ENCODE measurements at regions not wholly inside any gene's neighbourhood (a gene's known extent, or its start where the extent isn't known, plus 50 kb on each side); places are given as distances from the start of the nearest gene placed in this dataset.

GRCh38 chr1:193736507-193736906 is 550.1 kb upstream of the B3GALT2 start:
- DNase-seq: no peak

- DNase-seq: no peak
Observed at GRCh38 chr1:193733674-193734073, 547.3 kb upstream of the B3GALT2 start.

DNA sequence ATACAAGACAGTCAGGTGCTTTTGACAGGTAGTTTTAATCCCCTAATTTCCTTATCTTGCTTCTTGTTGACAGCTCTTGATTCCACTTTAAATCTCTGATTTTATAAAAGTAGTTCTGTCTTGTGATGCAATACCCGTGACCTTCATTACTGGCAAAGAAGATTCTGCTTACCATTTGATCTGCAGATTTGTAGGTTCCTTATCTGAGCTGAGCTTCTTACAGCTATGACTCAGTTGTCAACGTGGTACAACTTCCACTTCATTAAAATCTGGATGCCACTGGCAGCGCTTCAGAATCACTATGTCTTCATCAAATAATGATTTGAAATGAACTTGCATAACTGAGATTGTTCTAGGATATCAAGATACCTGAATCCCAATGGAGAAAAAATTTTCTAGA is 543.6 kb upstream of the B3GALT2 start:
- DNase-seq: no peak

DNA sequence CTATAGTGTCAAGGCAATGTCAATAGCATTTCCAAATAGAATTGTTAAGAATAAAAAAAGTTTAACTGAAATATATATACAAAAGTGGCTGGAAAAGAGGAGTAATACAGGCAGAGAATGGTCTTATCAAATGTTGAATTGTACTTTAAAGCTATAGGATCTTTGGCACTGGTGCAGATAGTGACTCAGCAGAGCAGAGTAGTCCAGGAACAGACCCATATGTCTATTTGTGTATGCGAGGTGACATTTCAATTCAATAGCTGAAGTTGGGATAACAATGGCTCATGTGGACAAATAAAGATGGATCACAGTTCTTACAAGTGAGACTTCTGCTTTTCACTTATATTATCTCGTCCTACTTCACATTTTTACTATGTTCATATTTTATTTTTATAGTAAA is 543.0 kb upstream of the B3GALT2 start:
- DNase-seq: no peak

- no peak for DNase-seq
Observed at GRCh38 chr1:193727850-193728249, 541.4 kb upstream of the B3GALT2 start.

- DNase-seq: no peak
Observed at GRCh38 chr1:193726722-193727121, 540.3 kb upstream of the B3GALT2 start.

- DNase-seq: no peak
Observed at GRCh38 chr1:193712392-193712791, 526.0 kb upstream of the B3GALT2 start.

DNA sequence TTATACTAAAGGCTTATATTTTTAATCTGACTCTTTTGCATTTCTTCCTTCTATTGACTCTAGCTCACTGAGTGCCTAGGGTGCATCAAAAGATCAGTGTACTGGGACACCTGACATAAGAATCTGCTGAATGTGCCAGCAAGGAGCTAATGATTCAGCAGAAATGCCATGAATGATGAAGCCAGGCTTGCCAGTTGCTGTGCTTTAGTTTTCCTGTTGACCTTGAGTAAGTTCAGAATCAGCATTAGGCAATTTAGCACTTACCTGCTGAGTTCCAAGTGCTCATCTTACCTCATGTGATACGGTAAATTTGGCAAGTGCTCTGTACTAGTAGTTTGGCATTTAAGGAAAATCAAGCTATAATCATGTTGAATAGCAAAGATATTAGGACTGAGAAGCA is 523.2 kb upstream of the B3GALT2 start:
- no peak for DNase-seq

- DNase-seq: no peak
Observed at GRCh38 chr1:193707271-193708021, 521.0 kb upstream of the B3GALT2 start.

DNA sequence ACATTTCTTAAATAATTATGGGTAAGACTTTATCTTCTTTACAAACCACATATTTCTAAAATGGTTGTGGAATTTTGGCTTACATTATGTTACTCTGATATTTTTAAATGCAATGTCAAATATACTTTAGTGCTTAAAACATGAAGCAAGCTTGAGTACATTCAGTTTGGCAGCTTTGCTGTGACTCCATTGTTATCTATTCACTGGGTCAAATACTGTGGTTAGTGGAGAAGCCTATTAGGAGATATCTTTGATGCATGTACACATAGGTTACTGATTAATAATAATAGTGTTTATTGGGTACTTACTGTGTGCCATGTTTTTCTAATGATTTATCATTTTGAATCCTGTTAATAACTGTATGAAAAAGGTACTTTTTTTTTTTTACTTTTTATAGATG is 520.4 kb upstream of the B3GALT2 start:
- no peak for DNase-seq

- no peak for DNase-seq
Observed at GRCh38 chr1:193705554-193705981, 519.2 kb upstream of the B3GALT2 start.

- DNase-seq: no peak
Observed at GRCh38 chr1:193703655-193704054, 517.2 kb upstream of the B3GALT2 start.

GRCh38 chr1:193703121-193703520 is 516.7 kb upstream of the B3GALT2 start:
- DNase-seq: no peak

DNA sequence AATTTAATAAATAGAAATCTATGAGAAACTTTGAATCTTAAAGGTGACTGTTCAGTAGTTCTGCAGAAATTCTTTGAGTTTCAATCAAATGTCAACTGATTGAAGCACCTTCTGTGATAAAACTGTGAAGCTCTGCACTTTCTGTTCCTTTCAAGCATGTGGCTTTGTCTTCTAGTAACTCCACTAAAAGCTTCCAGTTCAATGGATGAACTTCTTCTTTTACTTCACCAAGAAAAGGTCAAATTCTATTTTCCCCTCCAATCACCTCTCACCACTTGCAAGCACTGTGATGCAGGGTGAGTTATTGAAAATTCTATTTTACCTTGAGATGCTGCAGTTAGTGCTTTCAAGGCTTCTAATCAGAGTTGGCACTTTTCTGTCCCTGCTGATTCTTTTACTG is 515.3 kb upstream of the B3GALT2 start:
- no peak for DNase-seq

DNA sequence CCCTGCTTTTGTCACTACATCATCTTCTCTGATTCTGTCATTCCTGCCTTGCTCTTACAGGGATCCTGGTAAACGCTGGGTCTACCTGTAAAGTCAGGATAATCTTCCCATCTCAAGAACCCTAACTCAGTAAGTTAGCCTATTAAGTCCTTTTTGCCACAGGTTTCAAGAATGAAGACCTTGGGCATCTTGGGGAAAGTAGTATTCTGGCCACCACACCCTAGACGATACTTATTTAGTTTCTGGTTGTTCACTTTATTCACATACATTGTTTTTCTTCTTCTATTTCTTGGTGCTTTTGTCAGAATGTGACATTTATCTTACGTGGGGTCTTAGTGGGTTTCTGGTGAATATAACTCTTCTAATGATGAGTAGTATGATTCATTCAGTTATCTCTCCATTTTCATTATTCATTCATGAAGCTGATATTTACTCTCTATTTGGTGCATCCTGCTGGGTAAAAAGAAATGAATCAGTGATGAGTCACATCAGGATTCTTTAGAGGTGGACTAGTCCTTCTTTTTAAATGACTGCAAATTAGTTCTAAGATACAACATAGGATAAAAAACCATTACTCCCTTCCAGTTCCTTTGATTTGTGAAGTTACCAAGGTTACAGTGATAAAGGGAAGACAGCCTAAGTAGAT is 514.4 kb upstream of the B3GALT2 start:
- no peak for DNase-seq

DNA sequence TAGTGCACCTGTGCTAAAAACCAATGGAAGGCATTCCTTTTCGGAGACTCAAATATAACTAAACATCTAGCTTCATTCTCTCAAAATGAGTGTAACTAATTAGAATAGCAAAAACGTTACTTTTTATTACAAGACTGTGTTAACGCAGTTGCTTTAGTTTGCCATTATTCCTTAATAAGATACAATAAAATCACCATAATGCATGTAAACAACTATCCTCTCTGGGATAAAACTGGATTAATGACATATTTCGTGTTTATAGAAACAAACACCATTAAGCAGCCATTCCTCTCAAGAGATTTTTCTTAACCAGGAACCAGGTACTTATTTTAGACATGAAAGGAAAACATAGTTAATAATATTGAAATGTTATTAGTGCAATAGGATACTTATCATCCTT is 512.8 kb upstream of the B3GALT2 start:
- DNase-seq: no peak

- no peak for DNase-seq
Observed at GRCh38 chr1:193697776-193698175, 511.4 kb upstream of the B3GALT2 start.

DNA sequence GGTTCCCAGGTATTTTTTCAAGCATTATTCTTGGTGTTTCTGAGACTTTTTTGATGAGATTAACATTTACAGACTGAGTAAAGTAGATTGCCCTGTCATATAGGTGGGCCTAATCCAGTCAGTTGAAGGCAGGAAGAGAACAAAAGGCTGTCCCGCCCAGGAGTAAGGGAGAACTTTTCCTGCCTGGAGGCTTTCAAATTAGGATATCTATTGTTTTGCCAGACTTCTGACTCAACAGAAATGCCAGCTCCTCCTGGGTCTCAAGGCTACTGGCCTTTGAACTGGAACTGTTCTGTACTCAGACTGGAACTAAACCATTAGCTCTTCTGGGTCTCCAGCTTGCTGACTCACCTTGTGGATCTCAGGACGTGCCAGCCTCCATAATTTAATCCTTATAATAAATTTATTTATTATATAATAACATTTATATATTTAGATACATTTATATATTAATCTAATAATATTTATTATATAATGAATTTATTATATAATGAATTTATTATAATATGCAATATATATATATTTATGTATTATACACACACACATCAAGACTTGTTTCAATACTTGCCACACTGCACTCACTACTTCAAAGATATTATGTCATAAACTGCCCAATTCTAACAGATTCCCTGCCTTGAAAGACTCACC is 510.8 kb upstream of the B3GALT2 start:
- no peak for DNase-seq

GRCh38 chr1:193694741-193695140 is 508.3 kb upstream of the B3GALT2 start:
- DNase-seq: no peak

- DNase-seq: no peak
Observed at GRCh38 chr1:193685986-193686385, 499.6 kb upstream of the B3GALT2 start.

DNA sequence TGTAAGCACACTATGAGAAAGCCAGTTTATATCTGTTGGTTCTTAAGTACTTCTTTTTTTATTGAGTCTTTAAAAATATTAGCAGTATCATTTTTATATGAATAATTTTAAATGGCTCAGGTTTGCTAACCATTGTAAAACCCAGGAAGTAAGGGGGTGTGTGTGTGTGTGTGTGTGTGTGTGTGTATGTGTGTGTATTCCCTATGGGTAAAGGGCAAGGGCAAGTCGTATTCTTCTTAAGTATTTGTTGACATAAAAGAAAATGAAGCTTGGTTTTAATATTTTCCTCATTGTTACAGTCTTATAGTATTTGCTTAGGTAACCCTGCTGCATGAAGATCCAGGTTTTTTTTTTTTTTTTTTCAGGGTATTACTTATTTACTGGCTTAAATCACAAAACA is 495.0 kb upstream of the B3GALT2 start:
- DNase-seq: no peak

- DNase-seq: no peak
Observed at GRCh38 chr1:193680924-193681316, 494.5 kb upstream of the B3GALT2 start.

GRCh38 chr1:193680247-193680923 is 494.0 kb upstream of the B3GALT2 start:
- no peak for DNase-seq

DNA sequence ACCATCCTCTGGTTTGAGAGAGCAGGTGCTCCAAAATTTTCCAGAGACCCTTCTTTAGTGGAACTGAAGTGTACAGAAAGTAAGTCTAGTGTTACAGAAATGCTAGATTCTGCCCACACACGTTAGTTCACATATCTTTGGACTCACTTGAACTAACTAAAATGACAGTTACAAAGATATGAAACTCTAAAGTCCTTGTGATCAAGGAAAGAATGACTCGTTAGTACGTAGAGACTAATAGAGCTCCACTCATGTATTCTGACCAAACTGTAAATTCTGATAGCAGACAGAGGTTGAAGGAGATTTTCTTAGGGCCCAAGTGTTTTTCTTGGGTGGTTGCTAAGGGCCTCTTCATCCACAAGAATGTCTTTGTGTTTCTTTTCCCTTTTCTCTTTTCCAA is 491.5 kb upstream of the B3GALT2 start:
- DNase-seq: no peak

Measured in activated naive CD4-positive, alpha-beta T cell treated with Interleukin-2 at 50 U/mL for 16 hours (primary cell).